Aorta (tissue), 5 donors: ENCODE measurements at regions not wholly inside any gene's neighbourhood (a gene's known extent, or its start where the extent isn't known, plus 50 kb on each side); places are given as distances from the start of the nearest gene placed in this dataset.
"Not testable (repeated sequence)": the region's sequence is repeated elsewhere in the genome, so short reads cannot be mapped to it uniquely, and the experiment has no call there.

Experiments
- ATAC-seq: fragments of 200-7000 bp; cut with Tn5 transposase; one replicate; pipeline ENCODE4 v1.9.1; 2022; ENCODE audit warnings: moderate library complexity; ENCODE audit not compliant: low FRiP score
- DNase-seq, 2 donors: peaks; one replicate each; pipeline ENCODE4 v3.0.0-alpha.2; 2020
- H3K27ac ChIP-seq, 2 donors: one replicate each; pipeline ENCODE4 v1.5.1; 2013; ENCODE audit warnings: low read length in 2 of 2, mild to moderate bottlenecking in 2 of 2, moderate library complexity in 2 of 2, control low read depth in 1 of 2, inconsistent platforms in 1 of 2, low read depth in 1 of 2
- H3K27me3 ChIP-seq, 2 donors: one replicate each; pipeline ENCODE4 v1.6.1; 2013; ENCODE audit warnings: control low read depth in 1 of 2, low read length in 1 of 2, mild to moderate bottlenecking in 1 of 2, moderate library complexity in 1 of 2; ENCODE audit not compliant: insufficient read depth in 2 of 2, control insufficient read depth in 1 of 2
- H3K36me3 ChIP-seq, 2 donors: one replicate each; pipeline ENCODE4 v1.6.1; 2013; ENCODE audit warnings: control low read depth in 1 of 2, low read length in 1 of 2, mild to moderate bottlenecking in 1 of 2; ENCODE audit not compliant: insufficient read depth in 2 of 2, control insufficient read depth in 1 of 2
- H3K4me1 ChIP-seq, 2 donors: one replicate each; pipeline ENCODE4 v1.6.1; 2013; ENCODE audit warnings: low read length in 2 of 2, control low read depth in 1 of 2, mild to moderate bottlenecking in 1 of 2, moderate library complexity in 1 of 2; ENCODE audit not compliant: insufficient read depth in 2 of 2, control insufficient read depth in 1 of 2
- H3K4me3 ChIP-seq, 2 donors: one replicate each; pipeline ENCODE4 v1.5.1; 2013; ENCODE audit warnings: low read length in 2 of 2, control low read depth in 1 of 2, mild to moderate bottlenecking in 1 of 2
- H3K9me3 ChIP-seq: one replicate; pipeline ENCODE4 v1.6.1; 2013; ENCODE audit warnings: mild to moderate bottlenecking, low read length; ENCODE audit not compliant: control insufficient read depth
- WGBS, 2 donors: extraction: QIAGEN DNeasy Blood & Tissue Kit; methylation state at CpG; one replicate each; pipeline ENCODE4 v1.1.7; 2013; 5-methylcytosine and 5-hydroxymethylcytosine counted together
- intact Hi-C, 2 donors: fragments of 100-400 bp; cut with DNase I; formaldehyde crosslinking; loops; one replicate each; pipeline versions ENCODE4 v1.14.2 to v1.15.0; 2022
- donor health status: healthy with polysubstance abuse.
- donor health status: Bipolar disorder and iron deficiency.
- donor health status: DM: no; HTN: no; CAD: no.
- donor health status: DM: no; HTN: no; CAD: no.
- donor health status: DM: yes; HTN: yes; CAD: no.

DNA sequence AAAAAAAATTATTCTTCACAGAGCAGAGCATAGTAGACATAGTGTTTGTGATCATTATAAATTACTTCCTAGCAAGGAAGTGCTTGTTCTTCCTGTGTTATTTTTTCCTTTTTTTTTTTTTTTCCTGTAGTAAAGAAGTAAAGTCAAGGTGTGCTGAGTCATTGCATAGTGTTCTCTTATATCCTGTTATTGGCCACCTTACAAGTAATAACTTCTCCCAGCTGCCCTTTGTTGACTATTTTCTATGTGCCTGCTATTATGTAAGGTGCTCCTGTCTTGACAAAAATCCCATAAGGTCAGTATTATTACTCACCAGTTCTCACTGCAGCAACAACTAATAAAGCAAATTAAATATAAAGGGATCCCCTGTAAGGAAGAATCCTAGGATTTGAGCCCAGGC, 195.3 kb downstream of the GJA1 start:
- intact Hi-C loops, result no loop called here
- H3K4me3 ChIP-seq, result no peak overlapping the region
- no peaks in the 10 kb centered on the region for H3K36me3 ChIP-seq
- ATAC-seq, result no peak
- H3K4me1 ChIP-seq, result no peaks in the 10 kb centered on the region
- H3K27ac ChIP-seq, result no peak overlapping the region
- DNase-seq, result no peak
- no peaks in the 10 kb centered on the region for H3K27me3 ChIP-seq
- H3K9me3 ChIP-seq, result no peaks in the 10 kb centered on the region

DNA sequence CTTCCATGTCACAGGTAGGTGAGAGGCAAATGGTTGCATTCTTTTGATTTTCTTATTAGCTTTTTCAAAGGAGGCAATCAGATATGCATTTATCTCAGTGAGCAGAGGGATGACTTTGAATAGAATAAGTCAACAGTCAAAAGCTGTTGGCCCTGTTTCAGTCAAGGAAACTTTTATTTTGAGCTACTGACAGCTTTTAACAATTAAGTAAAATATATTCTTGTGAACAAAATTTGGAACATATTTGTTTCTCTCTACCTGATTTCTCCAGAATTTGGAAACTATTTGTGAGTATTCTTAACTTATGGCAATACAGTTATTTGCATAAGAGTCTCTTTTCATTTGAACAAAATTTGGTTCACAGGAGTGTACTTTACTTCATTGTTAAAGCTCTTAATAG, 196.3 kb downstream of the GJA1 start:
- H3K27ac ChIP-seq, H3K4me3 ChIP-seq, intact Hi-C loops: not testable (repeated sequence)

DNA sequence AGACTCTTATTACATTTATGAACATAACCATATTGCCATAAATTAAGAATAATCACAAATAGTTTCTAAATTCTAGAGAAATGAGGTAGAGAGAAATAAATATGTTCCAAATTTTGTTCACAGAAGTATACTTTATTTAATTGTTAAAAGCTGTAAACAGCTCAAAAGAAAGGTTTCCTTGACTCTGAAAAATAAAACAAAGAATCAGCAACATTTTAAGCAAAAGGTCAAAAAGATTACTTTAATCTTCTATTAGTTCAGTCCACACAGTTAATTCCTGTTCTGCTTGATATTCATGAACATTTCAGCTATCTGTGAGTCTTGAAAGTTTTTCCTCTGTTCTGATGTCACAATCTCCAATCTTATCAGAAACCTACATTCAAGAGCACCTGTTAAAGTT, 197.9 kb downstream of the GJA1 start:
- no peaks in the 10 kb centered on the region for H3K4me1 ChIP-seq
- intact Hi-C loops, result no loop called here
- H3K27ac ChIP-seq, result no peak overlapping the region
- no peak overlapping the region for H3K4me3 ChIP-seq
- ATAC-seq, result no peak
- no peaks in the 10 kb centered on the region for H3K27me3 ChIP-seq
- H3K36me3 ChIP-seq, result no peaks in the 10 kb centered on the region
- H3K9me3 ChIP-seq, result peaks cover 4% of the 10 kb centered on the region
- no peak for DNase-seq

More for the DNA sequence above, 196.3 kb downstream of the GJA1 start:
- not testable (repeated sequence) for H3K36me3 ChIP-seq, H3K4me1 ChIP-seq, ATAC-seq, DNase-seq, H3K27me3 ChIP-seq, H3K9me3 ChIP-seq

- H3K27me3 ChIP-seq, intact Hi-C loops, H3K27ac ChIP-seq, H3K4me1 ChIP-seq, ATAC-seq, DNase-seq, H3K36me3 ChIP-seq, H3K9me3 ChIP-seq, H3K4me3 ChIP-seq: not testable (repeated sequence)
- whole genome bisulfite sequencing, 2 donors, result 87 to 96% methylated on average over 2 of the region's 2 CpGs
Observed at GRCh38 chr6:121634586-121634985, 199.1 kb downstream of the GJA1 start.

- Histone ChIP-seq H3K4me1 (no peaks in the 10 kb centered on the region), H3K4me3 (no peak overlapping the region), H3K27me3 (no peaks in the 10 kb centered on the region), H3K27ac (no peak overlapping the region), H3K36me3 (no peaks in the 10 kb centered on the region), H3K9me3 (peaks cover 4% of the 10 kb centered on the region)
- DNase-seq (no peak), ATAC-seq (no peak)
- 96 to 99% methylated on average over 2 of the region's 2 CpGs for whole genome bisulfite sequencing, 2 donors
- intact Hi-C loops, result no loop called here
Observed at GRCh38 chr6:121635355-121635754, 199.9 kb downstream of the GJA1 start.

DNA sequence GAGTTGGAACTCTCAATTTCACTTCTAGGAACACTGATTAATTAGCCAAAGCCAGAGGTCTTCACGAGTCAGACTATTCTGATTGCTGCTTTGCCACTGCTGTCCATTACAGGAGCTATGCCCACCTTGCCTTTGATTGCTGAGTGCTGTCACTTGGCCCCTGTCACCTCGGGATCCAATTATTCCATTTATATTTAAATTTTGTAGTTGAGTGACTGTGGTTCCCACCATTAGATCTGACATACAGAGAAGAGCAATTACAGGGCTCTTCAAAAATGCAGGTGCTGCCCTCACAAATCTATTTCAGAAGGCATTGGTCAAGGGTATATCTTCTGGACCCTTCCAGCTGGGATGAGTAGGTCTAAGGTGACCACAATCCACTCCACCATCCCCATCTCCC, 200.8 kb downstream of the GJA1 start:
- H3K4me3 ChIP-seq, H3K27me3 ChIP-seq, H3K9me3 ChIP-seq, H3K36me3 ChIP-seq, DNase-seq, H3K27ac ChIP-seq, H3K4me1 ChIP-seq, ATAC-seq, intact Hi-C loops: not testable (repeated sequence)
- WGBS, 2 donors, result 70 to 73% methylated on average over 2 of the region's 2 CpGs

DNA sequence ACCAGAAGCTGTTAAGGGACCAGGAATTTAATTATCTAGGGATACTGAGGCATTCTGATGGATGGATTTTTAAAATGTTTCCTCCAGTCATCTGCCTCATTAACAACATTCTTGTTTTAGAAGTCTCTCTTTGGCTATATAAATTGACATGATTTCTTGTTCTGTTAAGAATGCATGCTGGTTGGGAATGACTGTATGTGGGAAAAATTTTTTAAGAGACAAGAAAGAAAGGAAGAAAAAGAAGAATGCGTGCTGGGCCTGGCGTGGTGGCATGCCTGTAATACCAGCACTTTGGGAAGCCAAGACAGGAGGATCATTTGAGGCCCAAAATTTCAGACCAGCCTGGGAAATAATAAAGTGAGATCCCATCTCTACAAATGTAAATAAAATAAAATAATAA, 203.6 kb downstream of the GJA1 start:
- ATAC-seq (no peak), DNase-seq (no peak)
- no peaks in the 10 kb centered on the region for H3K36me3 ChIP-seq
- peaks cover 4% of the 10 kb centered on the region for H3K9me3 ChIP-seq
- 35 to 76% methylated on average over 2 of the region's 2 CpGs for WGBS, 2 donors
- intact Hi-C loops, result no loop called here
- no peak overlapping the region for H3K27ac ChIP-seq
- H3K27me3 ChIP-seq, result no peaks in the 10 kb centered on the region
- H3K4me1 ChIP-seq, result no peaks in the 10 kb centered on the region
- no peak overlapping the region for H3K4me3 ChIP-seq

- Histone ChIP-seq H3K4me1 (no peaks in the 10 kb centered on the region), H3K4me3 (no peak overlapping the region), H3K27me3 (no peaks in the 10 kb centered on the region), H3K27ac (no peak overlapping the region), H3K9me3 (peaks cover under 1% of the 10 kb centered on the region), H3K36me3 (no peaks in the 10 kb centered on the region)
- intact Hi-C loops, result no loop called here
- ATAC-seq (no peak), DNase-seq (no peak)
- whole genome bisulfite sequencing, 2 donors, result 65 to 80% methylated on average over 3 of the region's 3 CpGs
Observed at GRCh38 chr6:121641158-121641557, 205.7 kb downstream of the GJA1 start.

- WGBS, 2 donors, result 90 to 95% methylated on average over 1 of the region's 1 CpG
- H3K9me3 ChIP-seq, result no peaks in the 10 kb centered on the region
- intact Hi-C loops, result no loop called here
- H3K27ac ChIP-seq, result no peak overlapping the region
- no peaks in the 10 kb centered on the region for H3K27me3 ChIP-seq
- H3K4me3 ChIP-seq, result no peak overlapping the region
- DNase-seq, result no peak
- no peaks in the 10 kb centered on the region for H3K4me1 ChIP-seq
- ATAC-seq, result no peak
- H3K36me3 ChIP-seq, result no peaks in the 10 kb centered on the region
Observed at GRCh38 chr6:121645100-121645745, 209.8 kb downstream of the GJA1 start.
